Thoracic aorta (tissue), 2 donors: ENCODE measurements at regions not wholly inside any gene's neighbourhood (a gene's known extent, or its start where the extent isn't known, plus 50 kb on each side); places are given as distances from the start of the nearest gene placed in this dataset.
"Not testable (repeated sequence)": the region's sequence is repeated elsewhere in the genome, so short reads cannot be mapped to it uniquely, and the experiment has no call there.

Experiments
- ATAC-seq: fragments of 150-250 bp; one replicate; pipeline ENCODE4 v1.8.0; 2017; ENCODE audit warnings: low read depth; ENCODE audit not compliant: insufficient number of reproducible peaks, low FRiP score
- DNase-seq: peaks from one replicate; pipeline ENCODE4 v3.0.0-alpha.2; 2020; ENCODE audit warnings: low spot score
- H3K27ac ChIP-seq, 2 donors: fragments of 200-600 bp; sonication (generic); 1 replicate in 1 of 2; 2 replicates in 1 of 2; pipeline ENCODE4 v1.5.1; 2016; ENCODE audit warnings: mild to moderate bottlenecking in 2 of 2, moderate library complexity in 2 of 2
- H3K27me3 ChIP-seq: fragments of 200-600 bp; sonication (generic); replicated peaks from 2 replicates; pipeline ENCODE4 v1.6.0; 2016; ENCODE audit warnings: mild to moderate bottlenecking; ENCODE audit not compliant: insufficient read depth
- H3K36me3 ChIP-seq: fragments of 200-600 bp; sonication (generic); one replicate; pipeline ENCODE4 v1.5.1; 2016
- H3K4me1 ChIP-seq, 2 donors: fragments of 200-600 bp; sonication (generic); 1 replicate in 1 of 2; 2 replicates in 1 of 2; pipeline versions ENCODE4 v1.5.1 to v1.6.0; 2016; ENCODE audit warnings: low read depth in 2 of 2, mild to moderate bottlenecking in 1 of 2; ENCODE audit not compliant: control insufficient read depth in 1 of 2
- H3K4me3 ChIP-seq: fragments of 200-600 bp; sonication (generic); 2 replicates; pipeline ENCODE4 v1.5.1; 2016; ENCODE audit warnings: mild to moderate bottlenecking
- H3K9me3 ChIP-seq: fragments of 200-600 bp; sonication (generic); 2 replicates; pipeline ENCODE4 v1.5.1; 2016
- TF ChIP-seq, protein P1 (sequence below): fragments of 200-600 bp; sonication (generic); IDR thresholded peaks from one replicate; pipeline ENCODE4 v1.5.1; 2019; ENCODE audit warnings: antibody characterized with exemption

DNA sequence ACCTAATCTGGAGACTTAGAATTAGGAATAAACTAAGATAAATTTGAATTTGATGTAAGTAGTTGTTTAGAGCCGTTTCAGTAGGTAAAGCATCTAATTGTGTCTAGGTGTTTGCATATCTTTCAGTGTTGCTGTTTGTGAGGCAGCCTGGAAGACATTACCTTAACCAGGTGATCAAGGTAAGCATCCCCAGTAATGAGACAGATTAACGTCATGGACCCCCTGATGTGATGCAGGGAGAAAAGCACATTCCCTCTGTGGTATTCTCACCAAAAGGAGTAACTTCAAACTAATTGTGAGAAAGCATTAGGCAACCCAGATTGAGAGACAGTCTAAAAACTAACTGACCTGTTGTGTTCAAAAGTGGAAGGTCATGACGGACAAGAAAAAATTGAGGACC lies 251.6 kb downstream of the NUAK1 start:
- Histone ChIP-seq H3K4me3 (no peak overlapping the region), H3K9me3 (no peaks in the 10 kb centered on the region), H3K36me3 (no peaks in the 10 kb centered on the region), H3K27me3 (no peaks in the 10 kb centered on the region), H3K4me1 (no peaks in the 10 kb centered on the region), H3K27ac (no peak overlapping the region)
- TF ChIP-seq, protein P1, sequence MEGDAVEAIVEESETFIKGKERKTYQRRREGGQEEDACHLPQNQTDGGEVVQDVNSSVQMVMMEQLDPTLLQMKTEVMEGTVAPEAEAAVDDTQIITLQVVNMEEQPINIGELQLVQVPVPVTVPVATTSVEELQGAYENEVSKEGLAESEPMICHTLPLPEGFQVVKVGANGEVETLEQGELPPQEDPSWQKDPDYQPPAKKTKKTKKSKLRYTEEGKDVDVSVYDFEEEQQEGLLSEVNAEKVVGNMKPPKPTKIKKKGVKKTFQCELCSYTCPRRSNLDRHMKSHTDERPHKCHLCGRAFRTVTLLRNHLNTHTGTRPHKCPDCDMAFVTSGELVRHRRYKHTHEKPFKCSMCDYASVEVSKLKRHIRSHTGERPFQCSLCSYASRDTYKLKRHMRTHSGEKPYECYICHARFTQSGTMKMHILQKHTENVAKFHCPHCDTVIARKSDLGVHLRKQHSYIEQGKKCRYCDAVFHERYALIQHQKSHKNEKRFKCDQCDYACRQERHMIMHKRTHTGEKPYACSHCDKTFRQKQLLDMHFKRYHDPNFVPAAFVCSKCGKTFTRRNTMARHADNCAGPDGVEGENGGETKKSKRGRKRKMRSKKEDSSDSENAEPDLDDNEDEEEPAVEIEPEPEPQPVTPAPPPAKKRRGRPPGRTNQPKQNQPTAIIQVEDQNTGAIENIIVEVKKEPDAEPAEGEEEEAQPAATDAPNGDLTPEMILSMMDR: no peak
- DNase-seq: no peak
- ATAC-seq: no peak

DNA sequence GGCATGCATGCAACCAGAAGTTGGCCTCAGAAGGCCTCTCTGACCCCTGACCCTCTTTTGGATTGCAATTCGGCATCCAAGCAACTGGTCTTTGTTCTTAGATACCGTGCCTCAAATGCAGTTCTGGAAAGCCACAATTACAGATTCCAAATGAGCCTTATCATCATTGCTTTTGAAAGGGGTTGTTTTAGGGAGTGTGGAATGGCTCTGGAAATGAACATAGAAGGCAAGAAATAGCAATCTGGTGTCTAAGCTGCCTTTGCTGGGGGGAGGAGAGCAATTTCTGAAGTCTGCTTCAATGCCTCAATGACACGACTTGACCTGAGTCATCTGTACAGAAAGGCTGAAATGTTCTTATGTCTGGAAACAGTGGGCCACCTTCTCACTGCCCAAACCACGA lies 250.1 kb downstream of the NUAK1 start:
- TF ChIP-seq, protein P1: no peak
- DNase-seq (no peak), ATAC-seq (no peak)
- Histone ChIP-seq H3K27ac (no peak overlapping the region), H3K27me3 (no peaks in the 10 kb centered on the region), H3K4me3 (no peak overlapping the region), H3K4me1 (no peaks in the 10 kb centered on the region), H3K36me3 (no peaks in the 10 kb centered on the region), H3K9me3 (no peaks in the 10 kb centered on the region)

DNA sequence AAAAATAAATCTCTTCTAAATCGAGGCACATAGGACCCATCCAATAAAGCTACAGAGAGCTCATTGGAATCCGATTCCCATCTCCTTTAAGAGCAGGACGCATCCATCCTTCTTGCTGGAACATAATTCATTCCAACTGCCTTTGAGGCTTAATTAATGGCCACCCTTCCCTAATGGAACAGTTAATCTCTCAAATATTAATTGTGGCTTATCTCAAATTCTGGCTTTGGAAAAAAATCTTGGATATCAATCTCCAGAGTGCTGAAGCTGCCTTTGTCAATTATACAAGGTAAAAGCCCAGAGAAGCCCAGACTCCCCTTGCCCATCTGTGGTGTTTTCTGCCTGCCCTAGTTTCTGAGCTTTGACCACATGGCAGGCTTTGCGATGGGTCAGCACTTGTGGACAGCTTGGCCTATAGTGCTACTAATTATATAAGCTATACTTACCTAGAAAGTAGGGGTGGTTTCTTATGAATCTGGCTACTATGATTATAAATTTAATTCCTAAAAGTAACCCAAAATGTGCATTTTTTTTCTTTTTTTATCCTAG lies 246.3 kb downstream of the NUAK1 start:
- Histone ChIP-seq H3K27ac (no peak overlapping the region), H3K9me3 (no peaks in the 10 kb centered on the region), H3K27me3 (no peaks in the 10 kb centered on the region), H3K36me3 (no peaks in the 10 kb centered on the region), H3K4me3 (no peak overlapping the region), H3K4me1 (no peaks in the 10 kb centered on the region)
- TF ChIP-seq, protein P1: no peak
- DNase-seq: no peak
- ATAC-seq: no peak

DNA sequence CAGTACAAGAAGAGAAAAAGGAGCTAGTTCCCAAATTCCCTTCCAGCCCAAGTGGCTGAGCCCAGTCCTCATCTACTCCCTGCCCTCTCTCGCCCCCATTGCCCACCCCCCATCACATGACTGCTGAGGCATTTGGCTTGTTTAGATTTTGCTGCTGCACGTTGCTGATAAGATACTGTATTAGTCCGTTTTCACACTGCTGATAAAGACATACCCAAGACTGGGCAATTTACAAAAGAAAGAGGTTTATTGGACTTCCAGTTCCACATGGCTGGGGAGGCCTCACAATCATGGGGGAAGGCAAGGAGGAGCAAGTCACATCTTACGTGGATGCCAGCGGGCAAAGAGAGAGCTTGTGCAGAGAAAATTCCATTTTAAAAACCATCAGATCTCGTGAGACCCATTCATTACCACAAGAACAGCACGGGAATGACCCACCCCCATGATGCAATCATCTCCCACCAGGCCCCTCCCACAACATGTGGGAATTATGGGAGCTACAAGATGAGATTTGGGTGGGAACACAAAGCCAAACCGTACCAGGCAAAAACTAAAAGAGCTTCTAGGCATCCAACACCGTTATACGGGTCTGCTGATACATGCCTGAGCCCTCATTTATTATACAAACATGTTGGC lies 243.4 kb downstream of the NUAK1 start:
- not testable (repeated sequence) for H3K27ac ChIP-seq, DNase-seq

DNA sequence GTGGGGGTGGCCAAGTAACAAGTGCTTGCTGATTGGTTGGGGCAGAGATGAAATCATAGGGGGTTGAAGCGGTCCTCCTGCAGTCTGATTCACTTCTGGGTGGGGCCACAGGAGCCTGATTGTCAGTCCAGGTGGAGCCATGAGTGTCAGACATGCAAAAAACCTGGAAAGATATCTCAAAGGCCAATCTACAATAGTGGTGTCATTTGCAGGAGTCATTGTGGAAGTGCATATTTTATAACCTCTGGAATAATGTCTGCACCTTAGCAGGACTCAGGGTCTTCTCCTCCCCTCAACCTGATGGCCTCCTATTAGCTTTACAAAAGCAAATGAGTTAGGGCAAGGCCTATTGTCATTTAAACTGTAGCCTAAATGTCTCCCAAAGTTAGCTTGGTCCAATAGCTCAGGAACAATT lies 241.4 kb downstream of the NUAK1 start:
- DNase-seq (no peak), ATAC-seq (no peak)
- Histone ChIP-seq H3K9me3 (no peaks in the 10 kb centered on the region), H3K36me3 (no peaks in the 10 kb centered on the region), H3K4me1 (no peaks in the 10 kb centered on the region), H3K27me3 (no peaks in the 10 kb centered on the region), H3K4me3 (no peak overlapping the region), H3K27ac (no peak overlapping the region)
- TF ChIP-seq, protein P1: no peak

More for the DNA sequence above, 243.4 kb downstream of the NUAK1 start:
- H3K4me3 ChIP-seq, H3K4me1 ChIP-seq, H3K9me3 ChIP-seq, H3K27me3 ChIP-seq, ATAC-seq, H3K36me3 ChIP-seq: not testable (repeated sequence)

DNA sequence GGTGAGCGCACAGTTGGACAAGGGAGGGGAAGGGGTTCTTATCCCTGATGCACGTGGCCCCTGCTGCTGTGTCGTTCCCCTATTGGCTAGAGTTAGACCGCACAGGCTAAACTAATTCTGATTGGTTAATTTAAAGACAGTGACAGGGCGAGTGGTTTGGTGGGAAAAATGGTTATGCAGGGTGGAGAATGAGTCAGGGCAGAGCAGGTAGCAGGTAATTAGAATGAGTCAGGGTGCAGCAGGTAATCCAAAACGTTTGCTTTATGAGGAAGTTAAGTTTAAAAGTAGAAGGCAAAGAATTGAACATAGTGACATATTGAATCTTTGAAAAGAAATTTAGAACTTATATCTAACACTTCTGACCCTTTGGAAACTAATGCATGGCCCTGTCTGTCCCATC lies 240.5 kb downstream of the NUAK1 start:
- not testable (repeated sequence) for H3K9me3 ChIP-seq, H3K27ac ChIP-seq, H3K36me3 ChIP-seq, DNase-seq, H3K27me3 ChIP-seq, ATAC-seq, H3K4me1 ChIP-seq, H3K4me3 ChIP-seq
